SK-N-MC (cell line): ENCODE measurements at regions not wholly inside any gene's neighbourhood (a gene's known extent, or its start where the extent isn't known, plus 50 kb on each side); places are given as distances from the start of the nearest gene placed in this dataset.

Experiments
- DNase-seq: peaks from one replicate; pipeline ENCODE4 v3.0.0-alpha.2; 2011; ENCODE audit warnings: low read depth, low spot score
- H3K27ac ChIP-seq: fragments of 200-600 bp; sonication (generic); 2 replicates; pipeline ENCODE4 v1.5.1; 2016; ENCODE audit warnings: mixed run types
- H3K36me3 ChIP-seq: fragments of 200-600 bp; sonication (generic); 2 replicates; pipeline ENCODE4 v1.6.1; 2017; ENCODE audit warnings: antibody characterized with exemption, low read length, mixed read lengths; ENCODE audit not compliant: insufficient read depth
- H3K4me3 ChIP-seq: fragments of 200-600 bp; sonication (generic); 2 replicates; pipeline ENCODE4 v1.5.1; 2016
- H3K9ac ChIP-seq: fragments of 200-600 bp; sonication (generic); 2 replicates; pipeline ENCODE4 v1.8.0; 2017; ENCODE audit warnings: mixed run types, mixed read lengths; ENCODE audit not compliant: insufficient read length
- H3K9me3 ChIP-seq: fragments of 200-600 bp; sonication (generic); 2 replicates; pipeline ENCODE4 v1.6.1; 2017; ENCODE audit warnings: low read depth, mild to moderate bottlenecking, antibody characterized with exemption, low read length, moderate library complexity, mixed read lengths
- EZH2 ChIP-seq: fragments of 200-600 bp; sonication (generic); IDR thresholded peaks from one replicate; pipeline ENCODE4 v1.6.1; 2017; ENCODE audit warnings: antibody characterized with exemption
- FOXP2 ChIP-seq: optimal IDR thresholded peaks from 2 replicates; pipeline ENCODE3; 2011; ENCODE audit warnings: mild to moderate bottlenecking, moderate library complexity; ENCODE audit not compliant: insufficient read depth; ENCODE audit errors: extremely low read length, control extremely low read depth
- POLR2AphosphoS5 ChIP-seq: IDR thresholded peaks from 2 replicates; pipeline ENCODE4 v1.6.1; 2012; ENCODE audit warnings: mild to moderate bottlenecking, low read depth, low read length, borderline replicate concordance

DNA sequence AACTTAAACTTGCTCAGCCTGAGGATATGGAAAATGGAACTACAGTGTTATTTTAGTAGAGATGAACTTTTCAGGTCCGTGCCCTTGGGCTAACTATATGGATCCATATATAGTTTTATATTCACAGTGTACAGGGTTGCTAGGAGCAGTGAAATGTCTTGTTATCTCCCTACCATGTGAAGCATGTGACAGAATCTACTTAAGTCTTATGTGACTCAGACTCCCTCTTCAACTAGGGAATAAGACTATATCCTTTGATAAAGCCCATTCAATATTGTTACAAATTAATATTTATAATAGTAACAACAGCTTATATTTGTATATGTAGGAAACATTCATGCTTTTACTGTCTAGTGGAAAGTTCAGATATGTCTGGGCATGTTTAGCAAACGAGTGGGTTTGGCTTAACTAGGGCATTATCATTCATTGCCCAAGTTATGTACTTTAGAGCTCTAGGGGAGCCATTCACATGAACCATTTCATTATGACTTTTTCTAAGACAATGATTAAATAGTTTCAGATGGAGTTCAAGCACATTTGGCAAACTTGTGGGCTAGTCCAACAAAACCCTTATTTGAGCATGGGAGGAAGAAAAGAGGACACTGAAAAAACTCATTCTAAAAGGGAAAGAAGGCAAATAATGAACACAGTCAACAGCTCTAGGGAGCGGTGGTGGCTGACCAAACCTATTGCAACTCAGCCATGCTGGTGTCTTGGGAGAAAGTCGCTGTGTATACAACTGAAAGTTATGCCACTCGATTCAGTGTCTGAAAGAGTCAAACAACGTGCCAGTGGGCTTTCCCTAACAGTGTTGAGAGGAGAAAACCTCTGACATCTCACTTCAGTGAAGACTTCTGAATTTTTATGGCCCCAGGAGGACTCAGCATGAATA is 305.9 kb upstream of the G2E3 start:
- DNase-seq = no peak
- Histone ChIP-seq H3K9me3 (no peaks in the 10 kb centered on the region), H3K27ac (no peak overlapping the region), H3K4me3 (no peak overlapping the region), H3K36me3 (no peaks in the 10 kb centered on the region), H3K9ac (no peak overlapping the region)
- TF ChIP-seq POLR2AphosphoS5 (no peak), EZH2 (no peak), FOXP2 (no peak)

DNA sequence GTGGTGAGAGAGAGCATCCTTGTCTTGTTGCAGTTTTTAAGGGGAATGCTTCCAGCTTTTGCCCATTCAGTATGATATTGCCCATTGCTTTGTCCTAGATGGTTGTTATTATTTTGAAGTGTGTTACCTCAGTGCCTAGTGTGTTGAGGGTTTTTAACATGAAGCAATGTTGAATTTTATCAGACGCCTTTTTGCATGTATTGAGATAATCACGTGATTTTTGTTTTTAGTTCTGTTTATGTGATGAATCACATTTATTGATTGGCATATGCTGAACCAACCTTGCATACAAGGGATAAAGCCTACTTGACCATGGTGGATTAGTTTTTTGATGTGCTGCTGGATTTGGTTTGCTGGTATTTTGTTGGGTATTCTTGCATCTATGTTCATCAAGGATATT is 302.3 kb upstream of the G2E3 start:
- no peak for TF ChIP-seq FOXP2
- H3K27ac ChIP-seq = no peak overlapping the region
- H3K36me3 ChIP-seq = no peaks in the 10 kb centered on the region
- no peak overlapping the region for H3K4me3 ChIP-seq
- DNase-seq = no peak
- H3K9me3 ChIP-seq = no peaks in the 10 kb centered on the region
- H3K9ac ChIP-seq = no peak overlapping the region

DNA sequence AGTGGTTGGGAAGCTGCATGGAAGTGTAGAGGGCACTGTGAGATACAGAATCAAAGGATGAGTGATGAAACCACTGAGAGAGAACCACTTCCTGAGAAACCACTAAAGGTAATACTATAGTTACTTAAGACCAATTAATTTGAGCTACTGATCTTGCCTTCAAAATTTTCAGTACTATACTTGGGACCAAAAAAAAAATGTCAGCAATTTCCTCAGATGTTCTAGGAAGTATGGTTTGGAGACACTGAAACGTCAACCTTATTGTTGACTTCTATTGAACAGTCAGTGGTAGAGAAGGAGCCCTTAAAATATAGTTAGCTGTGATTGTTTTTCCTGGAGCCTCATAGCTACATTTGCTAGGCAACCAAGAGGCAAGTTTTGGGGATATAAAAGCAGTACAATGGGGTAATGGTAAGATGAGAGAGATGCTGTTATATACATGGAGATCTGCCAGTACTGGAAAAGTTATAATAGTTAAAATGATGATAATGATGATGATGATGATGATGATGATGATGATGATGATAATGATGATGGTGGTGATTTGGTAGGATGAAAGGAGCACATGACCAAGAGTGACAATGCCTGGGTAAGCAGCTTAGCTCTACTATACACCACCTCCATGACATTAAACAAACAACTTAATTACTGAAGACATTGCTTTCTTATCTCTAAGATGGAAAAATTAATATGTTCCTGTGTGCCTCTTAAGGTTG is 300.9 kb upstream of the G2E3 start:
- DNase-seq = no peak
- Histone ChIP-seq H3K9ac (no peak overlapping the region), H3K36me3 (no peaks in the 10 kb centered on the region), H3K27ac (no peak overlapping the region), H3K9me3 (no peaks in the 10 kb centered on the region), H3K4me3 (no peak overlapping the region)
- no peak for TF ChIP-seq FOXP2
- TF ChIP-seq EZH2 = no peak
- no peak for TF ChIP-seq POLR2AphosphoS5

DNA sequence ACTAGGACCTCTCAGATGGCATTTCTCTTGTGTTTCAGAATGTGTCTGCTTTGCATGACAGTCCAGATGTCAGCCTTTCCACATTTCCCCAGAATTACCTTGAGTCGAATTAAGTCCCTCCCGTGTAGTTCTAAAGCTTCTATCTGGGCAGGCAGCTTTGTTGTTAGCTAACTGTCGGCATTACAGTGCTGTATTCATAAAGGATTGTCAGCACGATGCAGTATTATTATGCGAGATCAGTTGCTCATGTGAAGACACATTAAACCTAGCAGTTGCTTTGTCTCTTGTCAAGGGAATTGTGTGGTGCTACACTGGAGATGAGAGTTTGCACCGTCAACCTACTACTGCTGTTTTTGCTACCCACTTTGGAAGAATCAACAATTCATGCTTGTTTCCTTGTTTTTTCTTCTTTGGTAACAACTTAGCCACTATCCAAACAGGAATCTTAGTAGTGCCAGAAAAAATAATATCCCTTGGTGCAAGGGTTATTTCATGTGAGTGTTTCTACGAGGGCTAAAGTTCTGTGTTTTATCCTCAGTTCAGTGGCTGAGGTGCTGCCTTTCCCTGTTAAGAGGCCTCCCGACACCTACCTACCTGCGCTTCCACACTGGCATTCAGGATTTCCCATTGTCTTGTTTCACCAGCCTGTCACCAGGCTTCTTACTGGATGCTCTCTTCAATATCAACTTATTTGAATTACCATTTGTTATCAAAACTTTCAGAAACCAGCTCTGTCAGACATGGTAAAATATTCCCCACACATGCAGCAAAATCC is 297.9 kb upstream of the G2E3 start:
- H3K9me3 ChIP-seq = no peaks in the 10 kb centered on the region
- no peaks in the 10 kb centered on the region for H3K36me3 ChIP-seq
- H3K27ac ChIP-seq = no peak overlapping the region
- no peak for DNase-seq
- TF ChIP-seq EZH2 (no peak), FOXP2 (no peak), POLR2AphosphoS5 (no peak)
- no peak overlapping the region for H3K4me3 ChIP-seq
- no peak overlapping the region for H3K9ac ChIP-seq

DNA sequence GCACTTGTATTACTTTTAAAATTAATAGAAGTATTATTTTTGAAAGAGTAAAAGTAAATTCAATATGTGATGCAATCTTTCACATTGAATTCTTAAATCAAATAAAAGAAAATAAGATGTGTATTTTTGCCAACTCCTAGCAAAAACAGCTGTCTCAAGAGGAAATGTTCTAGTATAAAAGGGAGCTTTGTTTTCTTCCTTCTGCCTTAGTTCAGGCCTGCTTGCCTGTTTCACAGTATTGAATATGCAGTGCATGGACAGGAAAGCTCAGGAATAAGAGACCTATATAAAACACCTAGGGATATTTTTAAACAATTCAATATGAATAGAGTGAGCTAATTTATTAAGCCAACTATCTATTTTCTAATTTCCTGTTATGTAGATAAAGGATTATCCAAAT is 294.8 kb upstream of the G2E3 start:
- no peak overlapping the region for H3K9ac ChIP-seq
- no peak for TF ChIP-seq EZH2
- no peak for TF ChIP-seq FOXP2
- no peak for TF ChIP-seq POLR2AphosphoS5
- H3K27ac ChIP-seq = no peak overlapping the region
- H3K36me3 ChIP-seq = no peaks in the 10 kb centered on the region
- no peak for DNase-seq
- no peak overlapping the region for H3K4me3 ChIP-seq
- no peaks in the 10 kb centered on the region for H3K9me3 ChIP-seq

DNA sequence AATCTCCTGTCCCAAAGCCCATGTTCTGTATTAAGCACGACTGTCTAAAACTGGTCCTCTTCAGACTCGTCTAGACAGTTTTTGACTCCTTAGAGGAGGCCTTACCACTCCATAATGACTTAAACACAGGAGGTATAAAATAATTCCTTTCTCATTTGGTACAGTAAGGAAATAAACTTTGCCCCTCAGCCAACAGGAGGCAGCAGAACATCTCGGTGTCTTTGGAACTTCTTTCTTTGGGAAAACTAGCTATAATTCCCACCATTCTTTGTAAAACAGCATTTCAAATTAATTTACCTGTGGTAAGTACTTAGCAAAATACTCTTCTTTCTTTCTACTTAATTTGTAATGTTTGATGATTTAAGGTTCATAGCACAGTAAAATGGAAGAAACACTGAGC is 292.7 kb upstream of the G2E3 start:
- TF ChIP-seq EZH2 (no peak), POLR2AphosphoS5 (no peak), FOXP2 (no peak)
- DNase-seq = no peak
- Histone ChIP-seq H3K9ac (no peak overlapping the region), H3K36me3 (no peaks in the 10 kb centered on the region), H3K9me3 (no peaks in the 10 kb centered on the region), H3K27ac (no peak overlapping the region), H3K4me3 (no peak overlapping the region)

DNA sequence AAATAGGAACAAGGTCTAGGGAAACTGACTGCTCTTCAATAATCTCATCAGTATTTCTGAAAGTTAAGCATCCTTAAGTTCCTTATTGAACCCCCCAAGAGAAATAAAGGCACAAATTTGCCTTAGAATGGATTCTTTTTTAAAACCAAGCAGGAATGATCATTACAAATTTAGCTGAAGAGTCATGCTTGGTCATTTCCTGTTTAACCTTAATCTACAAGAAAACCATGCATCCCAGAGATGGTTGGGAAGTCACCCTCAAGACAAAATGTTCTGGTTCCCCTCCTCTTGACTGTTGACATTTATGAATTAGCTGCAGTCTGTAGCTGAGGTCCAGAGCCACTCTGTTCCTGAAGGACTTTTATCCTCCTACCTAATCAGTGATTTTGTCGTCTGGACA is 291.8 kb upstream of the G2E3 start:
- DNase-seq = no peak
- H3K9me3 ChIP-seq = no peaks in the 10 kb centered on the region
- no peak for TF ChIP-seq POLR2AphosphoS5
- no peak for TF ChIP-seq FOXP2
- TF ChIP-seq EZH2 = no peak
- H3K27ac ChIP-seq = no peak overlapping the region
- H3K9ac ChIP-seq = no peak overlapping the region
- H3K36me3 ChIP-seq = no peaks in the 10 kb centered on the region
- H3K4me3 ChIP-seq = no peak overlapping the region
